ENCODE measurements at regions not wholly inside any gene's neighbourhood (a gene's known extent, or its start where the extent isn't known, plus 50 kb on each side); places are given as distances from the start of the nearest gene placed in this dataset.

DNA sequence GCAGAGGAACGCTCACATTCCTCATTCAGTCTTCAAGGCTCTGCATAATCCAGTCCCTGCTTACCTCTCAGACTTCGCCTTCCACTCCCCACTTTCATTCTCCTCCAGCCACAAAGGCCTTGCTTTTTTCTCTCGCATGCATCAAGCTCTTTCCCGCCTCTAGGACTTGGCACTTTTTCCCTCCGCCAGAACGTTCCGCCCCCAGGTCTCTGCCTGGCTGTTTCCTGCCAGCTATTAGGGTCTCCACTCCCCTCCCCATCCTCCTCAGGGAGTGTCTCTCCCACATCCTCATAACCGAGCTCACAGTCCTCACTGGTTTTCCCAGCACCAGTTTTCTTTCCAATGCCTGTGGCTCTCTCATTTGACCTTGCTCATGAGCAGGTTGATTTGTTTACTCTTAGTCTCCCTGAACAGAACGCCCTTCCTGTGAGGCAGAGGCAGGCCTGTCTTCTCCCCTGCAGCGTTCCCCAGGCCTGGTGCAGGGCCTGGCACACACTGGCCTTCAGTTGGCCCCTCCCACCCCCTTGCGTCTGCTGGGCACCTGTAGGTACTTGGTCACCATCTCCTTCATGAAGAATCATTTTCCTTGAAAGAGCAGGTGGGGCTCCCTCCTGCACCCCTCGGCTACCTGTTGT is 75.2 kb downstream of the RTL6 start:
- no peak for DNase-seq (ENCODE audit: low read depth)
- TF ChIP-seq CTCF (conservative IDR thresholded peaks at IDR 0.05; ENCODE audit: low read depth, low read length) = no peak

GRCh38 chr22:44419429-44419828 is 78.6 kb downstream of the RTL6 start:
- no peak overlapping the region for H3K4me3 ChIP-seq (ENCODE audit: low read depth, low read length)
- DNase-seq (ENCODE audit: low read depth) = no peak
- no peak for TF ChIP-seq CTCF (conservative IDR thresholded peaks at IDR 0.05; ENCODE audit: low read depth, low read length)

More for the DNA sequence above, 75.2 kb downstream of the RTL6 start:
- no peak overlapping the region for H3K4me3 ChIP-seq (ENCODE audit: low read depth, low read length)

DNA sequence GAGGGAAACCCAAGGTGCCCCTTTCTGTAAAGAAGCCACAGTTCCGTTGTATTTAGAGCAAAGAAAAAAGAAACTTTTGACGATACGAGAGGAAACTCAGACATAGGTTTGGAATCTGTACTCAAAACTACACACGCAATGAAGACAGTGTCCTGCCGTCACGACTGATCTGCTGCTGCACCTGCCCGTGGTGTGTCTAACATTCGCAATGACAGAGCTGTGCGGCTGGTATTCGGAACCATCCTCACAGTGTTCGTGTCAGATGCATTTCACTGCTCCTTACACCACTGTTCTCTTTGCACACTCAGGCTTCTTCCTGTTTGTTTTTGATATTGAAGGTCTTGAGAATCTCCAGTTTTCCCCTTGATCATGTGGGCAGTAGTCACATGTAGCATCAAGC is 84.8 kb downstream of the RTL6 start:
- DNase-seq (ENCODE audit: low read depth) = no peak
- no peak for TF ChIP-seq CTCF (conservative IDR thresholded peaks at IDR 0.05; ENCODE audit: low read depth, low read length)
- H3K4me3 ChIP-seq (ENCODE audit: low read depth, low read length) = no peak overlapping the region

- no peak for DNase-seq (ENCODE audit: low read depth)
- no peak overlapping the region for H3K4me3 ChIP-seq (ENCODE audit: low read depth, low read length)
- TF ChIP-seq CTCF (conservative IDR thresholded peaks at IDR 0.05; ENCODE audit: low read depth, low read length) = no peak
These were observed 85.8 kb downstream of the RTL6 start for GRCh38 chr22:44412136-44412731.

DNA sequence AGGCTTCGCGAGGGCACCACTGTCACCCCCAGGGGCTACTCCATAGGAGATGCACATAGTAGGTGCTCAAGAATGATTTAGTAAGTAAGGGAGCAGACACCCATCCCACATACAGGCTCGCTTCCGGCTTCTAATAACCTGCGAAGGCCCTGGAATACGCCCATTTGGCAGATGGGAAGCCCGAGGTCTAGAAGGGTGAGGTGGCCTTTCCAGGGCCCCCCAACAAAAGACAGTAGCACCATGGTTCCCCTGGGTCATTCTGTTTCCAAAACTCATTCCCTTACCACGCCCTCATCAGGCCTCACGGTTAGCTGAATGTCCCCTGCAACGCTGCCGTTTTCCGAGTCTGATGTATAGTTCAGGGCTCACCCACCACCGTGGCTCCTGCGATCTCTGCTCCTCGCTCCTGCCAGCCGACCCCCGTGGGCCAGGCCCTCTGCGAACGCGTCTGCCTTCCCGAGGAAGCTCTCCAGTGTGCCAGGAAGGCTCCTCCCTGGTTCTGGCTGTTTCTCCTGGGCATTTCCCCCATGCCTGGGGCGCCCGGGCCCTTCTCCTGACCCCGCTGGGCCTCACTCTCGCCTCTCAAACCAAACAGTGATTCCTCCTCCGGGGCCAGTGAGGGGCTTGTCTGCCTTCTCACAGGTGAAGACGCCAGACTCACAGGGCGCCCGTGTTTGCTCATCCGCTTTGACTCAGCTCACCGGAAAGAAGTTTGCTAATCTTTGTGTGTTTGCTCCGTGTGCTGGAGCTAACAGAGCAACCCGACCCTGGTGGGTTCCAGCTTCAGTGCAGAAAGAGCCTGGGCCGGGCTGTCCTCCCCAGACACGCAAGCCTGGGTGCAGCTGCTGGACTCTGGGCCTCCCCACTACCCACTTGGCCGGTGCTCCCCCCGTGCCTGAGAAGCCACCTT is 86.6 kb downstream of the RTL6 start:
- TF ChIP-seq CTCF (conservative IDR thresholded peaks at IDR 0.05; ENCODE audit: low read depth, low read length) = no peak
- no peak for DNase-seq (ENCODE audit: low read depth)
- H3K4me3 ChIP-seq (ENCODE audit: low read depth, low read length) = no peak overlapping the region

GRCh38 chr22:44410451-44410991 is 87.5 kb downstream of the RTL6 start:
- no peak for DNase-seq (ENCODE audit: low read depth)
- H3K4me3 ChIP-seq (ENCODE audit: low read depth, low read length) = no peak overlapping the region
- no peak for TF ChIP-seq CTCF (conservative IDR thresholded peaks at IDR 0.05; ENCODE audit: low read depth, low read length)

Measured in epithelial cell of proximal tubule (primary cell).